HG03108 (cell line): ENCODE measurements at regions not wholly inside any gene's neighbourhood (a gene's known extent, or its start where the extent isn't known, plus 50 kb on each side); places are given as distances from the start of the nearest gene placed in this dataset.
"Not testable (repeated sequence)": the region's sequence is repeated elsewhere in the genome, so short reads cannot be mapped to it uniquely, and the experiment has no call there.

Experiments used
- ATAC-seq: cut with Tn5 transposase; IDR thresholded peaks from one replicate; pipeline ENCODE4 v1.9.1; 2021; ENCODE audit warnings: moderate library complexity; ENCODE audit not compliant: unreplicated experiment

- no peak for ATAC-seq
Measured at GRCh38 chr5:105685884-105686283, 1984.9 kb downstream of the EFNA5 start.

- no peak for ATAC-seq
Measured at GRCh38 chr5:105684799-105685198, 1985.9 kb downstream of the EFNA5 start.

- no peak for ATAC-seq
Measured at GRCh38 chr5:105680858-105681475, 1989.8 kb downstream of the EFNA5 start.

- no peak for ATAC-seq
Measured at GRCh38 chr5:105677291-105677690, 1993.4 kb downstream of the EFNA5 start.

- no peak for ATAC-seq
Measured at GRCh38 chr5:105670596-105670995, 2000.1 kb downstream of the EFNA5 start.

GRCh38 chr5:105663671-105664070, 2007.1 kb downstream of the EFNA5 start:
- ATAC-seq = no peak

- no peak for ATAC-seq
Measured at GRCh38 chr5:105659396-105659795, 2011.3 kb downstream of the EFNA5 start.

- no peak for ATAC-seq
Measured at GRCh38 chr5:105640328-105640727, 2030.4 kb downstream of the EFNA5 start.

- ATAC-seq = no peak
Measured at GRCh38 chr5:105639511-105639910, 2031.2 kb downstream of the EFNA5 start.

- no peak for ATAC-seq
Measured at GRCh38 chr5:105639068-105639467, 2031.7 kb downstream of the EFNA5 start.

GRCh38 chr5:105638437-105638836, 2032.3 kb downstream of the EFNA5 start:
- no peak for ATAC-seq

- no peak for ATAC-seq
Measured at GRCh38 chr5:105632043-105632442, 2038.7 kb downstream of the EFNA5 start.

GRCh38 chr5:105630803-105631202, 2039.9 kb downstream of the EFNA5 start:
- ATAC-seq = no peak

GRCh38 chr5:105619725-105620124, 2051.0 kb downstream of the EFNA5 start:
- no peak for ATAC-seq

GRCh38 chr5:105617436-105618215, 2053.1 kb downstream of the EFNA5 start:
- ATAC-seq = no peak

GRCh38 chr5:105616599-105616998, 2054.0 kb upstream of the NUDT12 start:
- ATAC-seq = no peak

GRCh38 chr5:105602406-105602805, 2039.8 kb upstream of the NUDT12 start:
- ATAC-seq = not testable (repeated sequence)

GRCh38 chr5:105593011-105593760, 2030.6 kb upstream of the NUDT12 start:
- ATAC-seq = no peak

- no peak for ATAC-seq
Measured at GRCh38 chr5:105587963-105588662, 2025.5 kb upstream of the NUDT12 start.

- ATAC-seq = no peak
Measured at GRCh38 chr5:105581988-105582690, 2019.5 kb upstream of the NUDT12 start.

- ATAC-seq = no peak
Measured at GRCh38 chr5:105573575-105573974, 2011.0 kb upstream of the NUDT12 start.
